GM12892 (cell line): ENCODE measurements at regions not wholly inside any gene's neighbourhood (a gene's known extent, or its start where the extent isn't known, plus 50 kb on each side); places are given as distances from the start of the nearest gene placed in this dataset.

Experiments
- POLR2A ChIP-seq: IDR thresholded peaks from 2 replicates; pipeline ENCODE4 v1.6.1; 2011; ENCODE audit warnings: low read depth, low read length, control low read depth
- POLR2AphosphoS5 ChIP-seq: IDR thresholded peaks from 2 replicates; pipeline ENCODE4 v1.6.1; 2011; ENCODE audit warnings: low read depth, low read length, control low read depth

GRCh38 chr1:200238311-200238710 is 171.5 kb downstream of the ZNF281 start:
- TF ChIP-seq POLR2AphosphoS5, result no peak
- TF ChIP-seq POLR2A, result no peak
